ENCODE measurements at regions not wholly inside any gene's neighbourhood (a gene's known extent, or its start where the extent isn't known, plus 50 kb on each side); places are given as distances from the start of the nearest gene placed in this dataset.

- TF ChIP-seq TAF1 (IDR thresholded peaks at IDR 0.05; ENCODE audit: low read depth, low read length): no peak
- TF ChIP-seq POLR2A (IDR thresholded peaks at IDR 0.05; ENCODE audit: low read depth, low read length): no peak
- no peak for TF ChIP-seq POLR2AphosphoS5 (IDR thresholded peaks at IDR 0.05; ENCODE audit: low read depth, low read length)
- no peak for TF ChIP-seq POU2F2 (IDR thresholded peaks at IDR 0.05; ENCODE audit: low read depth, low read length)
These were observed 674.8 kb upstream of the INTU start for GRCh38 chr4:126957987-126958386.
